Loucy (cell line): ENCODE measurements at regions not wholly inside any gene's neighbourhood (a gene's known extent, or its start where the extent isn't known, plus 50 kb on each side); places are given as distances from the start of the nearest gene placed in this dataset.

Experiments used
- CTCF ChIP-seq: fragments of 200-600 bp; sonication (generic); conservative IDR thresholded peaks from 2 replicates; pipeline ENCODE4 v1.5.1; 2014; ENCODE audit warnings: mild to moderate bottlenecking, antibody characterized with exemption, low read length
- EZH2phosphoT487 ChIP-seq: fragments of 200-600 bp; IDR thresholded peaks from 2 replicates; pipeline ENCODE4 v1.6.1; 2018; ENCODE audit warnings: antibody characterized with exemption, mild to moderate bottlenecking, moderate library complexity, borderline replicate concordance

GRCh38 chr16:48963306-48963705 lies 318.3 kb downstream of the CBLN1 start:
- TF ChIP-seq CTCF (no peak), EZH2phosphoT487 (no peak)
